T-cell (primary cell): ENCODE measurements at regions not wholly inside any gene's neighbourhood (a gene's known extent, or its start where the extent isn't known, plus 50 kb on each side); places are given as distances from the start of the nearest gene placed in this dataset.
"Not testable (repeated sequence)": the region's sequence is repeated elsewhere in the genome, so short reads cannot be mapped to it uniquely, and the experiment has no call there.

Experiments
- ATAC-seq, 4 experiments: fragments of 200-7000 bp in 3 of 4; fragments of 150-1000 bp in 1 of 4; cut with Tn5 transposase; replicated peaks in 1 of 4; 1 replicate in 3 of 4; 2 replicates in 1 of 4; pipeline ENCODE4 v1.10.0; 2021; ENCODE audit warnings: moderate library complexity in 3 of 4, mild to moderate bottlenecking in 2 of 4, moderate number of reproducible peaks in 1 of 4
- CTCF ChIA-PET, 2 donors: fragments of 300-600 bp; sonication (Branson Sonifier 250); formaldehyde crosslinking; loops; one replicate each; lab custom pipeline; 2022; ENCODE audit warnings: antibody characterized with exemption in 2 of 2; lab: Charles Lee
- POLR2A ChIA-PET, 2 donors: fragments of 300-600 bp; sonication (Branson Sonifier 250); formaldehyde crosslinking; loops; one replicate each; lab custom pipeline; 2022; ENCODE audit warnings: antibody characterized with exemption in 2 of 2; lab: Charles Lee
- DNase-seq, 35 experiments: peaks; one replicate each; pipeline versions ENCODE4 v3.0.0 to v3.0.0-alpha.2; 2013 to 2023
- H3K27ac ChIP-seq: one replicate; pipeline ENCODE4 v1.5.1; 2013; ENCODE audit warnings: low read length
- H3K27me3 ChIP-seq, 2 experiments: replicated peaks in 1 of 2; 1 replicate in 1 of 2; 2 replicates in 1 of 2; pipeline versions ENCODE4 v1.6.1 to v1.7.0; 2013; ENCODE audit warnings: low read length in 1 of 2, mixed read lengths in 1 of 2; ENCODE audit not compliant: control insufficient read depth in 2 of 2, insufficient read depth in 2 of 2; ENCODE audit errors: extremely low read depth in 1 of 2
- H3K36me3 ChIP-seq, 2 donors: 1 replicate in 1 of 2; 2 replicates in 1 of 2; pipeline versions ENCODE4 v1.6.1 to v1.7.0; 2013; ENCODE audit warnings: low read length in 1 of 2; ENCODE audit not compliant: control insufficient read depth in 2 of 2, insufficient read depth in 1 of 2; ENCODE audit errors: extremely low read depth in 1 of 2
- H3K4me1 ChIP-seq, 2 experiments: 1 replicate in 1 of 2; 2 replicates in 1 of 2; pipeline versions ENCODE4 v1.6.1 to v1.7.0; 2013; ENCODE audit warnings: low read length in 2 of 2, mixed read lengths in 1 of 2; ENCODE audit not compliant: insufficient read depth in 2 of 2, control insufficient read depth in 1 of 2; ENCODE audit errors: extremely low read depth in 1 of 2
- H3K4me3 ChIP-seq, 2 donors: 1 replicate in 1 of 2; 2 replicates in 1 of 2; pipeline versions ENCODE4 v1.5.1 to v1.7.0; 2013; ENCODE audit warnings: mild to moderate bottlenecking in 2 of 2, low read length in 1 of 2, moderate library complexity in 1 of 2; ENCODE audit not compliant: control insufficient read depth in 1 of 2; ENCODE audit errors: extremely low read depth in 1 of 2
- H3K9me3 ChIP-seq: 2 replicates; pipeline ENCODE4 v1.7.0; 2013
- H3K27ac Mint-ChIP-seq, 2 donors: one replicate each; pipeline ENCODE4 v1.8.0; 2020 to 2021; ENCODE audit warnings: mild to moderate bottlenecking in 2 of 2, mixed read lengths in 2 of 2
- H3K27me3 Mint-ChIP-seq, 2 donors: one replicate each; pipeline ENCODE4 v1.8.0; 2021 to 2022; ENCODE audit warnings: mixed read lengths in 2 of 2
- H3K36me3 Mint-ChIP-seq: one replicate; pipeline ENCODE4 v1.8.0; 2021; ENCODE audit warnings: mixed read lengths
- H3K4me1 Mint-ChIP-seq, 3 donors: one replicate each; pipeline ENCODE4 v1.8.0; 2020 to 2022; ENCODE audit warnings: mixed read lengths in 3 of 3, mild to moderate bottlenecking in 1 of 3
- H3K4me3 Mint-ChIP-seq, 3 donors: one replicate each; pipeline ENCODE4 v1.8.0; 2020 to 2022; ENCODE audit warnings: mild to moderate bottlenecking in 3 of 3, mixed read lengths in 3 of 3, moderate library complexity in 3 of 3
- H3K9me3 Mint-ChIP-seq, 3 donors: one replicate each; pipeline ENCODE4 v1.8.0; 2020 to 2022; ENCODE audit warnings: mixed read lengths in 3 of 3
- WGBS: methylation state at CpG from one replicate; pipeline ENCODE4 v1.1.5; 2013; ENCODE audit warnings: missing lambda C conversion rate; ENCODE audit not compliant: insufficient coverage; 5-methylcytosine and 5-hydroxymethylcytosine counted together

DNA sequence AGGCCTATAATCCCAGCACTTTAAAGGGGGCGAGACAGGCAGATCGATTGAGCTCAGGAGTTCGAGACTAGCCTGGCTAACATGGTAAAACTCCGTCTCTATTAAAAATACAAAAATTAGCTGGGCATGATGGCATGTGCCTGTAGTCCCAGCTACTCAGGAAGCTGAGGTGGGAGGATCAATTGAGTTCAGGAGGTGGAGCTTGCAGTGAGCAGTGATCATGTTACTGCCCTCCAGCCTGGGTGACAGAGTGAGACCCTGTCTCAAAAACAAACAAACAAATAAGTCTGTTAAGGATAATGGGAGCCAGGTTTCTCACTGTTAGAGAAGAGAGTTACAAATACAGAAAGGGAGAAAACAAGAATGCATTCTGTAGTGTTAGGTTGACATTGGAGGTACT, 148.7 kb upstream of the PLD5 start:
- H3K36me3 Mint-ChIP-seq, H3K4me3 ChIP-seq, H3K9me3 Mint-ChIP-seq, H3K27ac ChIP-seq, H3K4me1 Mint-ChIP-seq, H3K4me1 ChIP-seq, ATAC-seq, H3K27me3 ChIP-seq, H3K36me3 ChIP-seq, H3K27me3 Mint-ChIP-seq, H3K27ac Mint-ChIP-seq, H3K9me3 ChIP-seq, CTCF ChIA-PET, DNase-seq, H3K4me3 Mint-ChIP-seq, POLR2A ChIA-PET: not testable (repeated sequence)
- 89% methylated on average over 3 of the region's 4 CpGs for WGBS

DNA sequence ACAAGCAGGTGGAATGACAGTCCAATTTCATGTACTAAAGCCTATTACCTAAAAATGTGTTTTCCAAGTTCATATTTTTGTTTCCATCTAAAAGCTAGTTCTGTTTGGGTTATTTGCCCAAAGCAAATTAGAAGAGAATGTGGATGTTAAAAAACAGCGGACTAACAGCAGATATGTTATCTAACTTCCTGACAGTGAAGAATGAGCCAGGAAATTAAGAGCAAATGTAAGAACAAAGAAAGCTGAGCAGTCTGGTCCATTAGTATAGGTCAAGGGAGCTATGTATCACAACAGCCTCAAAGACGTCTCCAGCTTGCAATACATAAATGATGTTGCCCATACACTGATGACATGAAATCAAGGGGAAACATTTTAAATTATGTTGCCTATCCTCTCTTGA, 145.5 kb upstream of the PLD5 start:
- DNase-seq = no peak
- H3K4me3 Mint-ChIP-seq = no peak overlapping the region
- ATAC-seq = no peak
- peaks cover 0 to 3% of the 10 kb centered on the region in 2 experiments for H3K27me3 ChIP-seq
- 20% methylated on average over 1 of the region's 2 CpGs for WGBS
- H3K9me3 ChIP-seq = no peaks in the 10 kb centered on the region
- H3K27ac ChIP-seq = no peak overlapping the region
- H3K9me3 Mint-ChIP-seq = peaks cover 0 to 3% (median 0%) of the 10 kb centered on the region in 3 donors
- H3K27me3 Mint-ChIP-seq = peaks cover 0 to 4% of the 10 kb centered on the region in 2 donors
- ChIA-PET CTCF (interaction anchor here in 1 of 2 donors (0.6 kb wide), 1 partner anchor 128 kb away, joined by 3 read pairs; no protein-coding TSS in a partner anchor), POLR2A (no interaction called here)
- H3K27ac Mint-ChIP-seq = no peak overlapping the region
- H3K36me3 Mint-ChIP-seq = no peaks in the 10 kb centered on the region
- no peaks in the 10 kb centered on the region for H3K4me1 Mint-ChIP-seq
- H3K36me3 ChIP-seq = no peaks in the 10 kb centered on the region
- H3K4me1 ChIP-seq = no peaks in the 10 kb centered on the region
- no peak overlapping the region for H3K4me3 ChIP-seq

DNA sequence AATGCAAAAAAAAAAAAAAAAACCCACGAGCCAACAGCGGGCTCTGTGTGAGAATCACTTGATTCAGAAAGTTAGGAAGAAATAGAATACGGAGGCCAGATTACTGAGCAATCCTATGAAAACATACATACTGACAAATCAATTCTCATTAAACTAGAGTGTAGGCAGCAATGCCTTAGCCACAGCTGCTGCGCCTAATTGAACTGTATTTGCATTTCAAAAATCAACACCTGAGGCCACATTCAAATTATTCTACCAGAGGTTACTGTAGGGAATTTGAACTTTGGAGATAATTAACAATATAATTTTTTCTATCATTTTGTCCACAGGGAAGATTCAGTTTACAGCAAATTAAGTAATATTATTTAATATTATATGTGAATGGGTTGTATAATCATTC, 138.4 kb upstream of the PLD5 start:
- no peaks in the 10 kb centered on the region for H3K9me3 ChIP-seq
- Mint-ChIP-seq H3K4me1 (no peaks in the 10 kb centered on the region), H3K9me3 (no peaks in the 10 kb centered on the region), H3K36me3 (no peaks in the 10 kb centered on the region), H3K4me3 (no peak overlapping the region), H3K27me3 (peaks cover 0 to 3% of the 10 kb centered on the region in 2 donors), H3K27ac (no peak overlapping the region)
- DNase-seq (no peak), ATAC-seq (no peak)
- no peaks in the 10 kb centered on the region for H3K36me3 ChIP-seq
- CTCF ChIA-PET = no interaction called here
- POLR2A ChIA-PET = no interaction called here
- H3K27me3 ChIP-seq = no peaks in the 10 kb centered on the region
- WGBS = no CpG with 5 or more reads among the region's 4 CpGs
- H3K4me1 ChIP-seq = no peaks in the 10 kb centered on the region
- H3K27ac ChIP-seq = no peak overlapping the region
- no peak overlapping the region for H3K4me3 ChIP-seq

DNA sequence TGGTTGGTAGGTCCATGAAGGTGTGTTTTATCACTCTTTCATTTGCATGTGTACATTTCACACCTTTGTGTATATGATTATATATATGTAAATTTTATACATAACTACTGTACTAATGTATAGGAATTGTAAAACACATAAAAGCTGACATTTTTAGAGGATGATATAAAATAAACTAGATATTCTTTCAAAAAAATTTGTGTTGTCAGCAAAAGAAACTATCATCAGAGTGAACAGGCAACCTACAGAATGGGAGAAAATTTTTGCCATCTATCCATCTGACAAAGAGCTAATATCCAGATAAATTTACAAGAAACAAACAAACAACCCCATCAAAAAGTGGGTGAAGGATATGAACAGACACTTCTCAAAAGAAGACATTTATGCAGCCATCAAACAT, 129.3 kb upstream of the PLD5 start:
- H3K27ac Mint-ChIP-seq, H3K4me3 Mint-ChIP-seq, H3K27ac ChIP-seq, H3K27me3 ChIP-seq, ATAC-seq, POLR2A ChIA-PET, H3K4me3 ChIP-seq, H3K27me3 Mint-ChIP-seq, H3K4me1 ChIP-seq, H3K36me3 Mint-ChIP-seq, H3K36me3 ChIP-seq, H3K9me3 Mint-ChIP-seq, DNase-seq, H3K4me1 Mint-ChIP-seq, CTCF ChIA-PET, H3K9me3 ChIP-seq: not testable (repeated sequence)

DNA sequence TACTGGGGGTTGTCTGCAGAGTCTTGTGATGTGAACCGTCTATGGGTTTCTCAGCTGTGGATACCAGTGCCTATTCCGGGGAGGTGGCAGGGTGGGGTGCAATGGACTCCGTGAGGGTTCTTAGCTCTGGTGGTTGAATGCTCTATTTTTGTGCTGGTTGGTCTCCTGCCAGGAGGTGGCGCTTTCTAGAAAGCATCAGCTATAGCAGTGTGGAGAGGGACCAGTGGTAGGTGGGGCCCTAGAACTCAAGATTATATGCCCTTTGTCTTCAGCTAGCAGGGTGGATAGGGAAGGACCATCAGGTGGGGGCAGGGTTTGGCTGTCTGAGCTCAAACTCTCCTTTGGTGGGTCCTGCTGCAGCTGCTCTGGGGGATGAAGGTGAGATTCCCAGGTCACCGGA, 127.3 kb upstream of the PLD5 start:
- Mint-ChIP-seq H3K9me3 (peaks cover 0 to 3% (median 3%) of the 10 kb centered on the region in 3 donors), H3K27ac (no peak overlapping the region), H3K27me3 (peaks cover 0 to 6% of the 10 kb centered on the region in 2 donors), H3K4me3 (no peak overlapping the region), H3K36me3 (no peaks in the 10 kb centered on the region), H3K4me1 (no peaks in the 10 kb centered on the region)
- no peaks in the 10 kb centered on the region for H3K4me1 ChIP-seq
- peaks cover 0 to 7% of the 10 kb centered on the region in 2 experiments for H3K27me3 ChIP-seq
- CTCF ChIA-PET = no interaction called here
- H3K9me3 ChIP-seq = no peaks in the 10 kb centered on the region
- no peaks in the 10 kb centered on the region for H3K36me3 ChIP-seq
- ATAC-seq (no peak), DNase-seq (no peak)
- H3K27ac ChIP-seq = no peak overlapping the region
- WGBS = 59% methylated on average over 4 of the region's 5 CpGs
- POLR2A ChIA-PET = no interaction called here
- no peak overlapping the region for H3K4me3 ChIP-seq

DNA sequence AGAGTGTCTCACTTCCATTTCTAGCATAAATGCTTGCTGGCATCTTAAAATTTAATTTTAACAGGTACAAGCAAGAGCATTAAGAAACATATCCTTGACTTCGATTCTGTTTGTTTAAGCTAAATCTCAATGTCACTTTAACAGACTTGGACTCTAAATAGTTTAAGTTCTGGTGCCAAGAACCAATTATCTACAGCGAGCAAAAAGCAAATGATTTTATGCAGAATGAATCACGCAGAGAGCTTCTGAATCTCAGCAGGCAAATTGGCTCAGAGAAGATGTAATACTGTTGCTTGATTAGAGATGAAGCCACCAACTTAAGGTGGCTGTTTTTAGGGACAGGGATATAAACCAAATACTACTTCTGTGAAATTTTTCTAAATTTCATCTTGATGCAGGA, 117.0 kb upstream of the PLD5 start:
- H3K4me1 ChIP-seq = no peaks in the 10 kb centered on the region
- ChIA-PET POLR2A (interaction anchor here in 1 of 2 donors (0.6 kb wide), 1 partner anchor 30 kb away, joined by 5 read pairs; no protein-coding TSS in a partner anchor), CTCF (no interaction called here)
- H3K9me3 ChIP-seq = no peaks in the 10 kb centered on the region
- no peak overlapping the region for H3K27ac ChIP-seq
- Mint-ChIP-seq H3K36me3 (no peaks in the 10 kb centered on the region), H3K27me3 (no peaks in the 10 kb centered on the region), H3K27ac (no peak overlapping the region), H3K4me1 (no peaks in the 10 kb centered on the region), H3K9me3 (no peaks in the 10 kb centered on the region), H3K4me3 (no peak overlapping the region)
- no peaks in the 10 kb centered on the region for H3K27me3 ChIP-seq
- no peak for DNase-seq
- H3K36me3 ChIP-seq = no peaks in the 10 kb centered on the region
- no peak overlapping the region for H3K4me3 ChIP-seq
- no peak for ATAC-seq
- WGBS = no CpG with 5 or more reads among the region's 3 CpGs

DNA sequence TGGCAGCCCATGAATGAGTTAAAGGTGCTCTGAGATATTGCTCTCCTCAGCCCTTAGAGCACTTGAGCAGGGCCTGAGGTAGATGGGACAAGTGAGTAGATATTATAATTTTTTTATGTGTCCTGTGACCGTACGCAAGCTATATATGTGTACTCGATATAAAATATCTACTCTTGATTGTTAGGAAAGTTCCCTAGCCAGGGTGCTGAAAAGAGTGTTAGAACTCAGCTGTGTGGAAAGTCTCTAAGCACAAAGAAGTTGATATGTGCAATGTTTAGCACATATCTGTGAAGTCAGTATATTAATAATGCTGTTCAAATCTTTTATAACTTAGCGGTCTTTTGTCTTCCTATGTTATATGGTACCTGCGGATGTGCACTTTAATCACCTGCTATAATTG, 114.6 kb upstream of the PLD5 start:
- Mint-ChIP-seq H3K27ac (no peak overlapping the region), H3K9me3 (no peaks in the 10 kb centered on the region), H3K4me1 (no peaks in the 10 kb centered on the region), H3K27me3 (no peaks in the 10 kb centered on the region), H3K36me3 (no peaks in the 10 kb centered on the region), H3K4me3 (no peak overlapping the region)
- Histone ChIP-seq H3K36me3 (no peaks in the 10 kb centered on the region), H3K27me3 (no peaks in the 10 kb centered on the region), H3K4me1 (no peaks in the 10 kb centered on the region), H3K27ac (no peak overlapping the region), H3K4me3 (no peak overlapping the region), H3K9me3 (no peaks in the 10 kb centered on the region)
- WGBS = no CpG with 5 or more reads among the region's 5 CpGs
- ATAC-seq (no peak), DNase-seq (no peak)
- ChIA-PET CTCF (no interaction called here), POLR2A (no interaction called here)
